AG04449 (cell line): ENCODE measurements at regions not wholly inside any gene's neighbourhood (a gene's known extent, or its start where the extent isn't known, plus 50 kb on each side); places are given as distances from the start of the nearest gene placed in this dataset.

Experiments used
- CTCF ChIA-PET: fragments of 350-600 bp; formaldehyde crosslinking; extraction: SDS; loops from one replicate; lab custom pipeline; 2021; ENCODE audit warnings: antibody characterized with exemption; lab: Yijun Ruan, JAX
- POLR2A ChIA-PET: fragments of 400-600, 350-600 bp; formaldehyde crosslinking; extraction: SDS; loops from one replicate; lab custom pipeline; 2020; ENCODE audit warnings: antibody characterized with exemption, inconsistent platforms; lab: Yijun Ruan, JAX
- DNase-seq: peaks from one replicate; pipeline ENCODE4 v3.0.0-alpha.2; 2010; ENCODE audit warnings: low read depth, low spot score
- H3K4me3 ChIP-seq: 2 replicates; pipeline ENCODE4 v1.5.1; 2011; ENCODE audit warnings: low read depth, mild to moderate bottlenecking, control low read depth, low read length
- CTCF ChIP-seq: IDR thresholded peaks from one replicate; pipeline ENCODE4 v1.5.1; 2011; ENCODE audit warnings: mild to moderate bottlenecking, moderate library complexity, low read length, control low read depth, inconsistent platforms; ENCODE audit not compliant: insufficient read depth; ENCODE audit errors: missing control alignments

GRCh38 chr5:137808503-137809135 is 54.5 kb upstream of the HNRNPA0 start:
- no peak for DNase-seq
- ChIA-PET POLR2A (no interaction called here), CTCF (interaction anchor here (1.0 to 1.4 kb wide), 2 partner anchors 17 to 30 kb away, joined by 3 read pairs; no protein-coding TSS in a partner anchor)
- no peak overlapping the region for H3K4me3 ChIP-seq
- TF ChIP-seq CTCF: no peak

GRCh38 chr5:137815202-137815990 is 52.3 kb upstream of the MYOT start:
- ChIA-PET POLR2A (no interaction called here), CTCF (interaction anchor here (1.4 kb wide), 1 partner anchor 36 kb away, joined by 12 read pairs; no protein-coding TSS in a partner anchor)
- DNase-seq: no peak
- no peak overlapping the region for H3K4me3 ChIP-seq
- no peak for TF ChIP-seq CTCF
